GM20000 (cell line): ENCODE measurements at regions not wholly inside any gene's neighbourhood (a gene's known extent, or its start where the extent isn't known, plus 50 kb on each side); places are given as distances from the start of the nearest gene placed in this dataset.

ENCODE experiments used
- DNase-seq: peaks from one replicate; pipeline ENCODE4 v3.0.0; 2012; ENCODE audit warnings: low spot score
- TF ChIP-seq, protein P1 (sequence below): IDR thresholded peaks from 2 replicates; pipeline ENCODE4 v1.5.1; 2012; ENCODE audit warnings: mild to moderate bottlenecking, control low read depth; ENCODE audit errors: extremely low read depth, missing control alignments

DNA sequence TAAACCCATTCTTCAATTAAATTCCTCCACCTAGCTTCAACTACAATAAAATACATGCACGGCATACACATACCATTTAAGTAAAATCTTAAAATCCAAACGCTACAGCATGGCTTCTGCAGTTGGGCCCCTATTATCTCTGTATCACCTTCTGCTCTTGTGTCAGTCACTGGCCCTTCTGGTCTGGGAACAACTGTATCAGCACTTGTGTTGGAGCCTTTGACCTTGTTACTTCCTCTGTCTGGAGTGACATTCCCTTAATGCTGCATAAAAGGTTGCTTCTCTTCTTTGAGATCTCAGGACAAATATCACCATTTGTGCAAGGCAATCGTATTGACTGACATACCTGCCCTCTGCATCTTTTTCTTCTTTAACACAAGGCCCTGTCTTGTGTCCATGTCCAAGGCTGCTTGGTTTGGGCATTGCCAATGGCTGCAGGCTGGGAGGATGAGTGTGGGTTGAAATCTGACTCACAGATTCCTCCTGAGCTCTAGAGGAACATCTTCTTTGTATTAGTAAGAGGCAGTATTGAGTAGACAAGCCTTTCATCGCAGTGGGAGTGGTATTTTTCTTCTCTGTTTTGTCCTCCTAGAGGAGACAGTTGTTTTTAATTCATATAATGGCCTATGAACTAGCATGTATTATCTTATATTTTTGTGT is 267.8 kb upstream of the TRIB2 start:
- no peak for DNase-seq
- TF ChIP-seq, protein P1, sequence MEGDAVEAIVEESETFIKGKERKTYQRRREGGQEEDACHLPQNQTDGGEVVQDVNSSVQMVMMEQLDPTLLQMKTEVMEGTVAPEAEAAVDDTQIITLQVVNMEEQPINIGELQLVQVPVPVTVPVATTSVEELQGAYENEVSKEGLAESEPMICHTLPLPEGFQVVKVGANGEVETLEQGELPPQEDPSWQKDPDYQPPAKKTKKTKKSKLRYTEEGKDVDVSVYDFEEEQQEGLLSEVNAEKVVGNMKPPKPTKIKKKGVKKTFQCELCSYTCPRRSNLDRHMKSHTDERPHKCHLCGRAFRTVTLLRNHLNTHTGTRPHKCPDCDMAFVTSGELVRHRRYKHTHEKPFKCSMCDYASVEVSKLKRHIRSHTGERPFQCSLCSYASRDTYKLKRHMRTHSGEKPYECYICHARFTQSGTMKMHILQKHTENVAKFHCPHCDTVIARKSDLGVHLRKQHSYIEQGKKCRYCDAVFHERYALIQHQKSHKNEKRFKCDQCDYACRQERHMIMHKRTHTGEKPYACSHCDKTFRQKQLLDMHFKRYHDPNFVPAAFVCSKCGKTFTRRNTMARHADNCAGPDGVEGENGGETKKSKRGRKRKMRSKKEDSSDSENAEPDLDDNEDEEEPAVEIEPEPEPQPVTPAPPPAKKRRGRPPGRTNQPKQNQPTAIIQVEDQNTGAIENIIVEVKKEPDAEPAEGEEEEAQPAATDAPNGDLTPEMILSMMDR, result no peak

DNA sequence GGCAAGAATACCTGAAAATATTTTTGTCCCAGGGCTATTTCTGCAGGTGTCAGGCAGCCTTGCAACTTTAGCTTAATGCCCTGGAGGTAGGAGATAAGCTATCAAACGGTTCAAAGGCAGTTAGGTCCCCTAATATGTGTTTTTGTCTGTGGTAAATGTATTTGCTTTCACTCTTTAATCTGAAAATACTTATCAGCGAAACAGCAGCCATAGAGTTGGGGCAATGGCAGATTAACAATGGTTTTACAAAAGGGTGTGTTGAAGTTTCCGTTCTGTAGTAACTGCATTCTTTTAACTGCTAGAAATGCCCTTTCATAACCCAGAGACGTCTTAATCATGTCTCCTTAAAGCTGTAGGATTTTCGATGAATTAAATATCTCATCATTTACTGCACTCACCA is 265.0 kb upstream of the TRIB2 start:
- no peak for DNase-seq
- TF ChIP-seq, protein P1, result no peak

DNA sequence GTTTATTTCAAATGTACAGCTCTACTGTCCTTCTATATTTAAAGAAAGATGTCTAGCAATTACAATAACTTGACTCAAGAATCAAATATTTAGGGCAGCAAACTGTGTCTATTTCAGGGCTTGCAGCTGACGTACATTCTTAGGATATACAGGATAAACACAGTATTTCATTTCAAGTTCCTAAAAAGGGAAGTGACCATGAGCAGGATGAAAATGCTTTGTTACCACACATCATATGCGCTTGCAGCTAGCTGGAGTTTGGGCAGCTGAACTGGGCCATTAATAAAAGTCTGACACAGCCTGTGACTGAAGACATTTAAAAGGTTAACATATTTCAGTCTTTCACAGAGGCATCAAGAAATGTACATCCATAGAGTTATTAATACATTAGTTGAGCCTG is 264.6 kb upstream of the TRIB2 start:
- no peak for DNase-seq
- TF ChIP-seq, protein P1, result no peak

DNA sequence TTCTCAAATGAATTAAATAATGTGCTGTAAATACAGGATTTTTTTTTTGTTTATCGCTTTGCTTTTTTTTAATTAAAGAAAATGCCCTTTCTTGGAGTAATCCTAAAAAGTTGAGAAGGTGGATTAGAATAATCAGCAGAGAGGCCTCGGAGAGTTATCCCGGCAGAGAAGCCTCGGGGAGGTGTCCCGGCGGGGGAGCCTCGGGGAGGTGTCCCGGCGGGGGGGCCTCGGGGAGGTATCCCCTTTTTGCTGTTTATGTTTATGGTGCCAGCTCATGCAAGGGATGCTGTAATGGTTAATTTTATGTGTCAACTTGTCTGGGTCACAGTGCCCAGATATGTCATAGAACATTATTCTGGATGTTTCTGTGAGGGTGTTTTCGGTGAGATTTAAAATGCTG is 263.0 kb upstream of the TRIB2 start:
- TF ChIP-seq, protein P1, result no peak
- DNase-seq, result no peak

DNA sequence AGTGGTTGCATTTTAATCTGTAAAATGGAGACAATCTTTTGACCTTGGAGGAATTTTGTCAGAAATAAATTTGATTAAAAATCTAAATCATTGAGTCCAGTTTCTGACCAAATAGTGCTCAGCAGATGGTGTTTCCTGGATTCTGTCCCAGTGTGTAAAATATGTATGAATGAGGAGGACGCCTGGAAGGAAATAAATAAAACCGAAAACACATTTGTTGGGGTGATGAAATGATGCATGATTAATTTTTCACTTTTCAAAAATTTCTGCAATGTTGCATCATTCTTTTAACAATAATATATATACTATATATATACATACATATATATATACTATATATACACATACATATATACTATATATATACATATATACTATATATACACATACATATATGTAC is 261.1 kb upstream of the TRIB2 start:
- no peak for DNase-seq
- TF ChIP-seq, protein P1, result no peak

DNA sequence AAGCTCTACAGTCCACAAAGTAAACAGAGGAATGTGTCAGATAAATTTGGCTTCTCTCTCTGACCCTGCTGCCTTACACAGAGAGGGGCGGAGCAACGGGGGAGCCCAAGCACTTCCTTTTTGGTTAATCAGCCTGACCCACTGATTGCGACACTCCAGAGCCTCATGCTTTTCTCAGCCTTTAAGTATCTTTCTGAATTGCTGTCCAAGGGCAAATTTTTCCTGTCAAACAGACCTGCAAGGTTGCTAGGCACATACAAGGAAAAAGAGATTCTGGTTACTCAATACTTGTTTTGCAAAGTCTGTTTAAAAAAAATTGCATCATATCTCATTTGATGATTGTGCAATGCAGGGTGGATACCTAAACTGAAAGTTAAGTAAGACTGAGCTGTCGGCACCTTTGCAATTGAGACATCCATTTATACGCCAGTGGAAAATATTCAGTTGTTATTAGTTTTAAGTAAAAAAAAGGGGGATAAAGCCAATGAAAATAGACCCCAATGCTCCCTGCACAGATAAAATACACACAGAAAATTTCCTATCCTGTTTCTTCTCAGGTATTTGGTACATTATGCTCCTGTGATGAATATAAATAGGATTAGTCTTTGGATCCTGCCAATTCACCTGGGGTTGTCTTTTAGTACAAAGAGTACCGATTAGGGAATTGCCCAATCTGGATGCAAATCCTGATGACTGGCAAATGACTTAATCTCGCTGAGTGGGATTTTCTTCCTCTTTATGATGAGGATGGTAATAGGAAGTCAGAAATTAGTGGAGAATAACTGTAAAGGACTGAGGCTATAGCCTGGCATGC is 260.2 kb upstream of the TRIB2 start:
- TF ChIP-seq, protein P1, result no peak
- peak; percentile 56 for DNase-seq

DNA sequence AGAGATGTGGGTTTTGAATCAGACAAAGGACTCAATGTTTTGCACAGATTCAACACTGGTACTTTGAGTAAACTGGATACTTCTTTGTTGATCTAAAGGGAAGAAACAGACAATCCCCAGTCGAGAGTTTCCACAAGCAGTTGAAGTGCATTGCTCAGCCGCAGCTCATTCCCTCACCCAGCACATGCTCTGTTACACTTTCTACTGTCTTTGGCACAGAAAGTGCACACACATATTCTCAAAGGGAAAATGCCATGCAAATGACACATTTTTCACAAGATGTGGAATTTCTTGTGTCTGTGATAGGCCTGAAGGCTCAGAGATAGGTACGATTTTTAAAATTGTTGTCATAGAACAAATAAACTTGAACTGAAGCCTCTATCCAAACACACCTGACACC is 258.9 kb upstream of the TRIB2 start:
- no peak for DNase-seq
- TF ChIP-seq, protein P1, result no peak
